ENCODE measurements at regions not wholly inside any gene's neighbourhood (a gene's known extent, or its start where the extent isn't known, plus 50 kb on each side); places are given as distances from the start of the nearest gene placed in this dataset.
A peak's percentile ranks its signal among the peaks of the same experiment; 100 is the strongest.
"Not testable (repeated sequence)": the region's sequence is repeated elsewhere in the genome, so short reads cannot be mapped to it uniquely, and the experiment has no call there.

DNA sequence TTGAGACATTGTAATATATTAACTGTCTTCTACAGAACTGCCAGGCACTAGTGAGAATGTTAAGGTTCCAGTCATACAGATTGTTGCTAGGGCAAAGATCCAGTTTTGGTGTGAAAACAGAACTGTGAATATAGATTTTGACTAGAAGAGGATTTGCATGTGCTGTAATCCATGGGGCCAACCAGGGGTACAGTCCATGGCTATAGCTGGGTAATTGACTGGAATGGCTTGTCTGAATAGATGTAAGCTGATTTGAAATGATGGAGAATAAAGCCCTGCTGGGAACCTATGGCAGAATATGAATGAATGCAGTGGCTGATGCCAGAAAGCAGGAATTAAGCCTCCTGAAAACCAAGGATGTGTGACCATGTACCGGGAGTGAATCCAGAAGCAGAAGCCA is 748.5 kb upstream of the CDH10 start:
- no peak for DNase-seq

DNA sequence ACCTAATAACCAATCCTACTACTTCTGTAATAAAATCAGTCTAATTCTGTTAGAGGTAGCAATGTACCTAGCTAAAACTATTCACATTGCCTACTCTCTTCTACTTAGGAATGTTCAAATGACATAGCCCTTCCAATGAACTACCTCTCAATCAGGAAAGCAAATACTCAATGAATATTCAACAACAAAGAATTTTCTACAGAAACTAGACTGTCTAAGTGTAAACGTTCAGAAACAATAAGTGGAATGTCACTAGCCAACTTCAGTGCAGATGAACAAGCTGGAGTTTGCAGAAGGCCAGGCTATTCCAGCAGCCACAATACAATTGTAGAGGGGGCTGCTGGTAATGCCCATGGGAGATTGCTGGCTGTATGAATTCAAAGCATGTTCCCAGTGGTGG is 743.2 kb upstream of the CDH10 start:
- DNase-seq: no peak

DNA sequence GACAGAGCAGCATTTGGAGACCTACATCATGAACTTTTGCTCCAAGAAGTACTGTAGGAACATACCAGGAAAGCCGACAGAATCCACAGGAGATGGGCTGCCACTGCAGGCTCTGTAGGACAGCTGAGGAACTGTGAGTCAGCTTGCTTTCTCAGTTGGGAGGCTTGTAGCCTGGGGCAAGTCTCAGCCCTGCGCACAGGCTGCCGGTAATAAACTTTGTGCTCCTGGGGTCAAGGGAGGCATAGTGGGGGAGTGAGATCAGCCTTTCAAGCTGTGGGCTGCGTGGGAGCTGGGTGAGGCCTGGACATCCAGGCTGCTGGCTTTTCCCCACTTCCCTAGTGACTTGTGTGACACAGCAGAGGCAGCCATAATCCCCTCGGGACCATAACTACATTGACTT is 718.0 kb upstream of the CDH10 start:
- DNase-seq: no peak

DNA sequence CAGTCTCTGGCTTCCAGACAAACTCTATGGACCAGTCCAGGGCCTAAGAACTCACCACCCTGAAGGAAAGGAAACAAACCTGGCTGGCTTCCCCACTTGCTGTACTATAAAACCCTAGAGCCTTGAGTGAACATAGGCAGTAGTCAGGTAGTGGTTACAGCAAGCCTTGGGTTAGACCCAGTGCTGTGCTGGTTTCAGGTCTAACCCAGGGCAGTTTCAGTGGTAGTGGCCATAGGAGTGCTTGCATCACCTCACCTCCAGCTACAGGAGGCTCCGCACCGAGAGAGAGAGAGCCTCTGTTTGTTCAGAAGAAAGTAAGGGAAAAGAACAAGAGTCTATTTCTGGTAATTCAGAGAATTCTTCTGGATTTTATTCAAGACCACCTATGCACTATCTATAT is 714.1 kb upstream of the CDH10 start:
- DNase-seq: no peak

DNA sequence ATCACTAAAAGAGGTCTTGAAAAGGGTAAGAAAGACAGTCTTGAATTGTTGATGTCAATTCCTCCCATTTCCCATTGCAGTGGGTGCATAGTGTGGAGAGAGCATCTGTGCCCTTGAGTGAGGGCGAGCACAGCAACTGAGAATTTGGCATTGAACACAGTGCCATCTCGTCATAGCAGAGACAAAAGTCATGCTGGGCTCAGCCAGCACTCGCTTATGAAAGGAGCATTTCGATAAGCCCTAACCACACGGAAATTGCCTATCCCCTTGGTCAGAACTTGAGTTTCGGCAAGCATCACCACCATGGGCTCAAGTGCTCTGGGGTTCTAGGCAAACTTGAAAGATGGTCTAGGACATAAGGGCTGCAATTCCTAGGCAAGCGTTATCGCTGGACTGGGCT is 712.8 kb upstream of the CDH10 start:
- no peak for DNase-seq

DNA sequence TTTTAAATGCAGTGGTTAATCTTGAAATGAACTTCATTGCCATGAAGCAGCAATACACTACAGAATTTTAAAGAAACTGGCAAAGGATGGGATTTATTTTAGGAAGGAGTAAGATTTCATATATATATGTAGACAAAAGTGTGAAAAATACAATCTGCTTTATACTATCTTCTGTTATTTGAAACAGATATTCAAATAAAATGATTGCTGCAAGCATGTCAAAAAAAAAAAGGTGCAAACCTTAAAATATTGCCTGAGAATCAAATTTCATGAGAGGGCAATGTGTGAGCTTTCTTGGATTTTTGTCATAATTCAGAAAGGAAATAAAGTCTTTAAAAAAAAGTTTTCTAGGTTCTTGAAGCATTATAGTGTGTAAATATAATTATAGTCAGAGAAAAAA is 705.0 kb upstream of the CDH10 start:
- no peak for DNase-seq

DNA sequence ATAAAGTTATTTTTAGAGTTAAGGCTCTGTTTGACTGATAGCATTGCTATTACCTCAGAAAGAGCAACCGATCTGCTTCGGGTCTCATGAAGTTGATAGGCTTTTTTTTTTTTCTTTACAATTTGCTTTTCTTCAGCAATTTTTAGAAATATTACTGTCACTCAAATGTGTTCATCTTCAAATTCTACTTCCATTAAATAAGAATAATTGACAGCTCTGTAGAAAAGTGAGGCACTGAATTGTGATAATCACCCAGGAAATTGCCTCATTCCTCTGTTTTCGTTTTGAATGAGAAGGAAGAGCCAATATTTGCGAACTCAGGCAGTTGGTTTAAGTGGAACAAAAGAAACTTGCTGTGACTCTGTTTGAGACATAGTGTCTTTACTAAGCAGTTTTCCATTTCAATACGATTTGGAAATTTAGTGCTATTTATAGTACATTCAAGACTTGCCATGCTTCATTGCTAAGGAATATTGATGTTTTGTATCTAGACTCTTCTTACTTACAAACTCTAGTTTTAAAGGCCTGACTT is 700.5 kb upstream of the CDH10 start:
- no peak for DNase-seq

DNA sequence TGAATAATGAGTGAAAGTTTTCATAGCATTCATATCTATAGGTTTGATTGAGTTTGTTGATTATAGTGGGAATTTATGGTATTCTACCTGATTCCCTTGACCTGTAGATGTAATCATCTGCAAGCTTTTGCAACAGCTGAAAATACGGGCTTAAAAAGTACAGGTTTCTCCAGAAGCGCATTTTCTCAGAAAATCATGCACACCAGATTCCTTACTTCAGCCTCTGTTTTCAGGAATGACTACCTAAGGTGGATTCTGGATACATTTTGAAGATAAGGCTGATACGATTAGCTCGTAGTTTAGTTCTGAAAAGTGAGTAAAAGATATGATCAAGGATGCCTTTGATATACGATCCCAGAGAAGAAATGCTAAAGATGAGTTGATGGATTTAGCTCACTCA is 694.8 kb upstream of the CDH10 start:
- no peak for DNase-seq

DNA sequence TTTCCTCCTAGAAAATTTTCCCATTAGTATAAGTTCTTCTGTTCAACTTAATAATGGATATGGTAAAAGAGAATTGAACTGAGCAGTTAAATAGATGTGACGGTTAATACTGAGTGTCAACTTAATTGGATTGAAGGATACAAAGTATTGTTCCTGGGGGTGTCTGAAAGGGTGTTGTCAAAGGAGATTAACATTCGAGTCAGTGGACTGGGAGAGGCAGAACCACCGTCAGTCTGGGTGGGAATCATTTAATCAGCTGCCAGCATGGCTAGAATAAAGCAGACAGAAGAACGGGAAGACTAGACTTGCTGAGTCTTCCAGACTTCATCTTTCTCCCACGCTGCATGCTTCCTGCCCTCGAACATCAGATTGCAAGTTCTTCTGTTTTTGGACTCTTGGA is 689.6 kb upstream of the CDH10 start:
- no peak for DNase-seq

DNA sequence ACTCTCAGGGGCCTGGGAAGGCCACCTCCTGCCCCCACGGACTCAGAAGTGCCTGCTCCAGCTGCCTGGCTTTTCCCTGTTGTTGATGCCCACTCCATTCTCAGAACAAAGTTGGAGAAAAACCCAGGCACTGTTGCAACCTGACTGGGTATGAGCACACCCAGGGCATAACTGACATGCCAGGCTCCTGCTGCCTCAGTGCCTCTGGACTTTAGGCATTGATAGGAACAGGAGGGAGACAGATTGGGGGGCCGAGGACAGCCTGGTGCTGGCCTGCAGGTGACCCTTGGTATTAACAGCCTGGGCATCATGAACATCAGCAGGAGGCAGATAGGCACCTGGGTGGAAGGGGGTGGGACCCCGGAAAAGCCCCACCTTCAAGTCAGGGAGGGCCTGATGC is 685.9 kb upstream of the CDH10 start:
- no peak for DNase-seq

DNA sequence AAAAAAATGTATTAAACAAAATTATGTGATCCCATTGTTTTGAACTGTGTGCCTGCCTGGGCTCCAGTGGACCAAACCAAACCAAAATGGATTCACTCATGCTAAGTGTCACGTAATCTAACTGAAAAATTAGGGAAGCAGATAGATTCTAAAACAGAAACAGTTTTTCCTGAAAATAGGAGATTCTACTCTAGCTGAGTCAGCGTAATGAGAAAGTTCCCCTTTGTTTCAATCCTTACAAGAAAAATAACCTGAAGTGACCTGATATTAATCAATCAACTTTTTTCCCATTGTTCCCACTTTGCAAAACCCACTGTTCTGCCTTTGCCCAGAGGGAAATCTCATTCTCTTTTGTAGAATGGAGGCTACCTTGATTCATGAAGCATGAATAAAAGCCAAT is 682.4 kb upstream of the CDH10 start:
- no peak for DNase-seq

DNA sequence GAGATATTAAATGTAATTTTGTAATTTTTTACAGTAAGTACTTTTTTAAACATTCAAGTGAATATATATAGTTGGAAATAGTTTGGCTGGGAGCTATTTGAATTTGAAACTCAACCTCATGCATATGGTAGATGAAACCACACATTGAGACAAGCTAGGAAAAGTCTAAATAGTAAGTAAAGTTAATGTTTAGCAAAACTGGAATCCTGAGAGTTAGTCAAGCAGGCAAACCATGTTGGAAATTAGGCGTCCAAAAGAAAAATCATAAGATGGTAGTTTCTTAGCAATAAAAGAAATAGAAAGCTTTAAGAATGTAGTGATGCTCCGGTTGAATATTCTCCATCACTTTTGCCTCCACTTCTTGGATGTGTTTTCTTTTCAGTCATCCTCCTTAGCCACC is 657.1 kb upstream of the CDH10 start:
- no peak for DNase-seq

DNA sequence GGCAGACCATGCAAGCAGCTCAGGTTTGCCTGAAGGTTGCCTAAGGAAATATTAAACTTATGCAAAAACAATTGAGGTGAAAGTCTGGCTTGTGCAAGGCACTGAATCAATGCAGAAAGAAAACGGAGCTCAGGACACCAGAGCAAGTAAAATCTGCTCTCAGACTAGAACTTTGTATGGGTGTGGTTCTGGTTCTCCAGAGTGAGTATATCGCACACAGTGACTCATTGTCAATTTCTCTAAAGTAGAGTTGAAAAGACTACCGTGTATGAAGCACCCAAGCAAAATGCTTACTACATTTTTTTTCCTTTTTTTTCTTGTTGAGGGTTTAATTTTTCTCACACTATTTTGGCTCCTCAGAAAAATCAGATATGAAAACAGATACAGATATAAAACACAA is 650.3 kb upstream of the CDH10 start:
- no peak for DNase-seq

DNA sequence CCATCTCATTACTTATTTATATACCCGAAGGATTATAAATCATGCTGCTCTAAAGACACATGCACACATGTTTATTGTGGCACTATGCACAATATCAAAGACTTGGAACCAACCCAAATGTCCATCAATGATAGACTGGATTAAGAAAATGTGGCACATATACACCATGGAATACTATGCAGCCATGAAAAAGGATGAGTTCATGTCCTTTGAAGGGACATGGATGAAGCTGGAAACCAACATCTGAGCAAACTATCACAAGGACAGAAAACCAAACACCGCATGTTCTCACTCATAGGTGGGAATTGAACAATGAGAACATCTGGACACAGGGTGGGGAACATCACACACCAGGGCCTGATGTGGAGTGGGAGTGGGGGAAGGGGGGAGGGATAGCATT is 645.0 kb upstream of the CDH10 start:
- DNase-seq: not testable (repeated sequence)

DNA sequence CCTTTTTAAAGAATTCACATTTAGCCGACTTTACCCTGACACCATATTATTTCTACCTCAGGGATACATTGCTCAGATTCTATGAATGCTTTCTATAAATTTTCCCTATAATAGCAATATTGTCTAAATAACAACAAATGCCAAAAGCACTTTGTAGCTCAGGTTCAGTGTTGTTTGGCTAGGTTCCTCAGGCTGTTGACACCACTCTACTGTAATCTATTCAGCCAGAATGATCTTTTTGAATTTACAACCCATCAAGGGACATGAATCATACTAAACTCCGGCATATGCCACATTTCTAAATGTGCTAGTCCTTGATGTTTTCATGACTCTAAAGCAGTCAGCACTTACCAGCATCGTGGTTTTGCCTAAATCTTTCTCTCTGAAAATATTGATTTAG is 641.5 kb upstream of the CDH10 start:
- no peak for DNase-seq

DNA sequence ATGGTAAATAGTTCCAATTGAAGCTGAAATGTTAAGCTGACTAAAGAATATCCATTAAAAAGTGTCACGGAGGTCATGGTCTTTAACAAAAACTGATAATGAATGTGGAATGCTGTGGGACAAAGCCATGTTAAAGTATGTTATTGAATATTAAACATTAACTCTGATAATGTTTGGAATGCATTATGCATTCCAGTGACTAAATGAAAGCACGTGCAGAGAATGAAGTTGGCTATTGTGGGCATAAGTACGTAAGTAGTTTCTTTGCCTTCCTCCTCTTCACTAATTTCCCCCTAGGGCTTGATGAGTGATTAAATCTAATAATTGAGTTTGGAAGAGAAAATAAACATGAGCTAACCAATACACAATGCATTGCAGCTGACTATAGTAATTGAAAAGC is 640.4 kb upstream of the CDH10 start:
- DNase-seq: no peak

DNA sequence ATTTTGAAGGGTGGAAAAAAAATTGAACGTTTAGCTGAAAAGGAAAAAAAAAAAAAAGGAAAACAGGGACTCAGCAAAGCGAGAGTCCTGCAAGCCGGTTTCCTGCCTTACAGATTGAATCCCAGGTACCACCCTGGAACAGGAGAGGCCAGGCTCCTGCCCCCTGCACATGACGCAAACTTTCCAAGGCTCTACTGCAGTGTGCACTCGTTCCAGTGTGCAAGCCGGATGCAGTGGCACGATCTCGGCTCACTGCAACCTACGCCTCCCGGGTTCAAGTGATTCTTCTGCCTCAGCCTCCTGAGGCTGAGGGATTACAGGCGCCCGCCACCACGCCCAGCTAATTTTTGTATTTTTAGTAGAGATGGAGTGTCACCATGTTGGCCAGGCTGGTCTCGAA is 618.7 kb upstream of the CDH10 start:
- not testable (repeated sequence) for DNase-seq

DNA sequence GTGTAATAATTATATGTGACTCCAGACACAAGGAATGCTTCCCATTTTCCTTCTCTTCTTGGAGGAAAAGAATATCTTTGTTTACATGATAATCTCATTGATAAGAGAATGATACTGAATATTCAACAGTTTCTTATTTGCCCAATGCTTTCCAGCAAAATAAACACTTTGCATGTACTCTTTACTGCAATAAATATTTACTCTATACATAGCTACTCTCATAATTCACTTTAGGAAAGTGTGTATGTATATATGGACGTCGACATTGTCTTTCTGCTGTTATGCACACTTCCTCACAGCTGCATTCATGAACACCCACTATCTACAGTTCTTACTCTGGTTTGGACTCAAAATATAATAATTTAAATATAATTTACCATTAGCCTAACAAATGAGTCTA is 617.4 kb upstream of the CDH10 start:
- DNase-seq: no peak

DNA sequence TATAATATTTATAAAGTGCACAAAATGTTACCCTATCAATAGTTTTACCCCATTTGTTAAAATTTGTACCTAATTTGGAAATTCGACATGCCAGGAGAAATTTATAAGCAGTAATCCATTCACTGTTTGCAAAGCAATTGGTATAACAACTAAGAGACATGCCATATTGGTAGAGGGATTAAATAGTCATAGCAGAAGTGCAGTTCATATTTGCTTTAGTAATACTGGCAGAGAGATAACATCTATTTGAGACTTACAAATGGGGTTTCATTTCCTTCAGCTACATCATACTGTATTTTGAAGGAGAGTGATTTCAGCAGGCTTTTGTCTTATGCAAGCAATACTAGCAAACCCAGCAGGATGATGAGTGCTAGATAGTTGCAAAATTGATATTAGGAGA is 610.4 kb upstream of the CDH10 start:
- DNase-seq: no peak

DNA sequence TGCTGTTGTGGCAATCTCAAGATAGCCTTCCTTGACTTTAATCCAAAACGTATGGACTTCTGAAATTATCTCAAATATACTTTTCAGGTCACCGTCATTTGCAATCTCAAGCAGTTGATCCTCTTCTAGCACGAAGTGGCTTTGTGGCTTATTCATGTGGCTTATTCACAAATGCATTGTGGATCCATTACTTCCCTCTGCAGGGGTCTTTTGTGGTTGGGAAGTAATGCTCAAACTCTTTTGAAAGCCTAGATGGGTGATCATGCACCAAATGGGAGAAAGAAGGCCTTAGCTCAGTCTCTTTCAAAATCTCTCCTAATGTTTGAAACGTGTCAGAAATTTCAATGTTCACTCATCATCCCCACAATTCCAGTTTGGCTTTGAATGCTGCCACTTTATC is 597.2 kb upstream of the CDH10 start:
- no peak for DNase-seq

DNA sequence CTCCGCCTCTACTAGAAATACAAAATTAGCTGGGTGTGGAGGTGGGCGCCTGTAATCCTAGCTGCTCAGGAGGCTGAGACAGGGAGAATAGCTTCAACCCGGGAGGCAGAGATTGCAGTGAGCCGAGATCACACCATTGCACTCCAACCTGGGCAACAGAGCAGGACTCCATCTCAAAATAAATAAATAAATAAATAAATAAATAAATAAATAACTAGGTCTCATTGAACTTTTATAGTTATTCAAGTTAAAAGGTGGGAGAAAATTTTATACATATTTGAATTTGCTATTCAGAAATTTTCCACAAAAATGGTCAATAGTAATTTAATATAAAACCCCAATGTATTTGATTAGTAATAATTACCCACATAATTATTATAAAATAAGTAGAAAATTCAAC is 593.9 kb upstream of the CDH10 start:
- not testable (repeated sequence) for DNase-seq

DNA sequence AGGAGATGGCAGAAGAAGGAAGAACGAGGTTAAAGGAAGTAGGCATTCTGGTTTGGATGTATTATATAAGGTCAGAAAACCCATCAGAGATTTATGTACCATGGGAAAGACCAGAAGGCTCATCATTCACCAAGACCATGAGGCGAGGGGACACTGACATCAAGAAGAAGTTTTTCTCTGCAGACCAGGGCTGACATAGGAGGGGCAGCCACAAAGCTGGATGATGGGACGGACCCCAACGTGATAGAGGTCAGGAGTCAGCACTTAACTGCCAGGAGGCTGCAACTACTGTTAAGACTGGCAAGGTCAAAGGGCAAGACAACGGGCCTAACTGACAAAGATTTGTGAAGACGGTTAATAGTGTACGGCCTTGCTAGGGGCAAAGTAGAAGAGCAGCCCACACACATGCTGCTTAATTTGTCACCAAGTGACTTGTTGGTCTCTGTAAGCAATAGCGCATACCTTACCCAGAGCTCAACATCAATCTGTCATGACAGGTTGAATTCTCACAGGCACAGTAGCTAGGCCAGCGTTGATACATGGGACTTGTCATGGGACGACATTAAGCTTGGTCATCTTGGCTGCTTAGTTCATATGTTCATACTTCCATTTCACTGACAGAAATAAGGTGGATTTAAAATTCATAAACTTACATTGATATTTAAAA is 579.7 kb upstream of the CDH10 start:
- no peak for DNase-seq

DNA sequence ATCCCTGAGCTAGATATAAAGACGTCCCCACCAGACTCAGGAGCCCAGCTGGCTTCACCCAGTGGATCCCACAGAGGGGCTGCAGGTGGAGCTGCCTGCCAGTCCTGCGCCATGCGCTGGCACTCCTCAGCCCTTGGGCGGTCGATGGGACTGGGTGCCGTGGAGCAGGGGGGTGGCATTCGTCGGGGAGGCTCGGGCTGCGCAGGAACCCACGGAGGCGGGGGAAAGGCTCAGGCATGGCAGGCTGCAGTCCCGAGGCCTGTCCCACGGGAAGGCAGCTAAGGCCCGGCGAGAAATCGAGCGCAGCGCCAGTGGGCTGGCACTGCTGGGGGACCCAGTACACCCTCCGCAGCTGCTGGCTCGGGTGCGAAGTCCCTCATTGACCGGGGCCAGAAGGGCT is 555.1 kb upstream of the CDH10 start:
- not testable (repeated sequence) for DNase-seq

DNA sequence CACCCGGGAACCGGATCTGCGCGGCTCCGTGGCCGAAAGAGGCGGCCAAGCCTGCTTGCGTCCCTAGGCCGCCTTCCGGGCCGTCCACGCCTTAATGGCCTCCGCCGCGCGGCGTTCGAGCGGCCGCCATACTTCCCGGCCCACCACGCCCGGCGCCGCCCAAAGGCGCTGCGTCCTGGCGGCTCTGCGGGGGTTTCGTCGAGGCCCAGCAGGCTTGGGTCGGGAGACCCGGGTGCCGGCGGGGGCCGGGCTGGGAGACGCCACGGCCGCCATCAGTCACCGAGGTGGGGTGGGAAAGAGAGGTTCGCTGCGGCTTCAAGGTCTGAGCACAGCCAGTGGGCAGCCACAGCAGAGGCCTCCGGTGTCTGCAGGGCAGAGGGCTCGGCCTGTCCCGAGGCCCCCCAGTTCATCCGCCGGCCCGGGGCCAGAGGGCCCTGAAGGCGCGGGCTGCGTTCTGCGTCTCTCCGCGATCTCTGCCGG is 545.8 kb upstream of the CDH10 start:
- no peak for DNase-seq

DNA sequence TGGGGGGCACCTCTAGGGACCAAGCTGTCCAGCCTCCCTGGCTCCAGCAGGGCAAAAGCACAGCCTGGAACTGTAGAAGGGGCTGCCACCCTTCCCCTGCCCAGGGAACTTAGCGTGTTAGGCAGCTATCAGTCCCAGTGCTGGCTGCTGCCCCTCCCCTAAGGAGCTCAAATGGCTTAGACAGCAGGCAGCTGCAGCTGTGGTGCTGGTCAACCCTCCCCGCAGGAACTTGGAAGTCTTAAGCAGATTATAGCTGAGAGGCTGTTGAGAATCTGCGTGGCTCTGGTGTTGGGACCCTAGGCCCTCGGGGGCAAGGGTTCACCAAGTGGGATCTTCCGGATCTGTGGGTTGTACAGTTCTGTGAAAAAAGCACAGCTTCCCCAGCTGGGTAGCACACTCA is 536.5 kb upstream of the CDH10 start:
- peak; percentile 4 for DNase-seq

All from tongue (tissue), 1 donor.